H9 (cell line): ENCODE measurements at regions not wholly inside any gene's neighbourhood (a gene's known extent, or its start where the extent isn't known, plus 50 kb on each side); places are given as distances from the start of the nearest gene placed in this dataset.

Experiments
- DNase-seq: peaks from one replicate; pipeline ENCODE4 v3.0.0-alpha.2; 2017
- H2AFZ ChIP-seq: one replicate; pipeline ENCODE4 v1.6.1; 2013; ENCODE audit warnings: mild to moderate bottlenecking, low read length, control low read depth, moderate library complexity
- H2AK5ac ChIP-seq: 2 replicates; pipeline ENCODE4 v1.6.1; 2013; ENCODE audit warnings: low read length, control low read depth, mixed read lengths; ENCODE audit not compliant: insufficient read length
- H2BK120ac ChIP-seq: one replicate; pipeline ENCODE4 v1.6.1; 2013; ENCODE audit warnings: low read depth, mild to moderate bottlenecking, low read length, control low read depth, inconsistent platforms; ENCODE audit not compliant: poor library complexity, severe bottlenecking
- H2BK12ac ChIP-seq: 2 replicates; pipeline ENCODE4 v1.6.1; 2013; ENCODE audit warnings: low read length, control low read depth, mixed read lengths, low read depth; ENCODE audit not compliant: insufficient read length
- H2BK15ac ChIP-seq: 2 replicates; pipeline ENCODE4 v1.6.1; 2013; ENCODE audit warnings: low read depth, low read length, control low read depth
- H2BK20ac ChIP-seq: one replicate; pipeline ENCODE4 v1.6.1; 2013; ENCODE audit warnings: low read depth, mild to moderate bottlenecking, low read length, control low read depth, inconsistent platforms; ENCODE audit not compliant: poor library complexity, severe bottlenecking
- H2BK5ac ChIP-seq: 2 replicates; pipeline ENCODE4 v1.6.1; 2013; ENCODE audit warnings: low read length, control low read depth, mixed read lengths; ENCODE audit not compliant: insufficient read length
- H3K14ac ChIP-seq: 2 replicates; pipeline ENCODE4 v1.6.1; 2013; ENCODE audit warnings: low read length, control low read depth; ENCODE audit not compliant: insufficient read depth
- H3K18ac ChIP-seq: 2 replicates; pipeline ENCODE4 v1.6.1; 2013; ENCODE audit warnings: low read depth, mild to moderate bottlenecking, mixed read lengths, low read length, control low read depth; ENCODE audit not compliant: insufficient read length
- H3K23ac ChIP-seq: 2 replicates; pipeline ENCODE4 v1.6.1; 2013; ENCODE audit warnings: low read length, control low read depth, mixed read lengths, low read depth; ENCODE audit not compliant: insufficient read length
- H3K23me2 ChIP-seq: 2 replicates; pipeline ENCODE4 v1.6.1; 2013; ENCODE audit warnings: low read depth, mild to moderate bottlenecking, mixed read lengths, low read length, control low read depth; ENCODE audit not compliant: insufficient read length, poor library complexity, severe bottlenecking
- H3K27ac ChIP-seq: 2 replicates; pipeline ENCODE4 v1.5.1; 2013; ENCODE audit warnings: low read length, control low read depth, mixed read lengths, low read depth; ENCODE audit not compliant: insufficient read length
- H3K27me3 ChIP-seq: 2 replicates; pipeline ENCODE4 v1.6.1; 2013; ENCODE audit warnings: low read length, control low read depth, inconsistent platforms; ENCODE audit not compliant: insufficient read depth
- H3K4ac ChIP-seq: 2 replicates; pipeline ENCODE4 v1.6.1; 2013; ENCODE audit warnings: low read depth, mild to moderate bottlenecking, control low read depth, inconsistent platforms, low read length, moderate library complexity
- H3K4me1 ChIP-seq: 2 replicates; pipeline ENCODE4 v1.6.1; 2013; ENCODE audit warnings: low read length, control low read depth, inconsistent platforms; ENCODE audit not compliant: insufficient read depth
- H3K4me2 ChIP-seq: 2 replicates; pipeline ENCODE4 v1.6.1; 2013; ENCODE audit warnings: low read length, control low read depth, mixed read lengths; ENCODE audit not compliant: insufficient read length, insufficient read depth
- H3K56ac ChIP-seq: 2 replicates; pipeline ENCODE4 v1.6.1; 2013; ENCODE audit warnings: low read depth, mild to moderate bottlenecking, mixed read lengths, low read length, control low read depth; ENCODE audit not compliant: insufficient read length
- H3K79me1 ChIP-seq: 2 replicates; pipeline ENCODE4 v1.6.1; 2013; ENCODE audit warnings: low read depth, mild to moderate bottlenecking, moderate library complexity, low read length, control low read depth, inconsistent platforms; ENCODE audit not compliant: insufficient read depth, poor library complexity, severe bottlenecking
- H3K79me2 ChIP-seq: 2 replicates; pipeline ENCODE4 v1.6.1; 2013; ENCODE audit warnings: low read length, control low read depth, inconsistent platforms; ENCODE audit not compliant: insufficient read depth
- H3K9ac ChIP-seq: 2 replicates; pipeline ENCODE4 v1.6.1; 2013; ENCODE audit warnings: low read length, control low read depth, mixed read lengths; ENCODE audit not compliant: insufficient read length; ENCODE audit errors: extremely low read depth
- H3K9me3 ChIP-seq: one replicate; pipeline ENCODE4 v1.6.1; 2013; ENCODE audit warnings: low read depth, low read length, inconsistent platforms; ENCODE audit not compliant: control insufficient read depth
- H3T11ph ChIP-seq: one replicate; pipeline ENCODE4 v1.6.1; 2013; ENCODE audit warnings: mild to moderate bottlenecking, low read length, control low read depth, inconsistent platforms
- H4K20me1 ChIP-seq: one replicate; pipeline ENCODE4 v1.6.1; 2013; ENCODE audit not compliant: control insufficient read depth, insufficient read length, insufficient read depth
- H4K5ac ChIP-seq: 2 replicates; pipeline ENCODE4 v1.6.1; 2013; ENCODE audit warnings: low read depth, mild to moderate bottlenecking, mixed read lengths, low read length, control low read depth; ENCODE audit not compliant: insufficient read length
- H4K8ac ChIP-seq: replicated peaks from 2 replicates; pipeline ENCODE4 v1.6.1; 2013; ENCODE audit warnings: low read length, control low read depth, mixed read lengths, low read depth; ENCODE audit not compliant: insufficient read length
- H4K91ac ChIP-seq: 2 replicates; pipeline ENCODE4 v1.6.1; 2013; ENCODE audit warnings: low read depth, mild to moderate bottlenecking, moderate library complexity, mixed read lengths, low read length, control low read depth; ENCODE audit not compliant: insufficient read length
- H3K27ac Mint-ChIP-seq, 3 experiments: 2 replicates in 2 of 3; 3 replicates in 1 of 3; pipeline ENCODE4 v1.8.0; 2020 to 2021; ENCODE audit warnings: mixed read lengths in 3 of 3, mild to moderate bottlenecking in 1 of 3, moderate library complexity in 1 of 3
- H3K27me3 Mint-ChIP-seq: 2 replicates; pipeline ENCODE4 v1.8.0; 2021; ENCODE audit warnings: low read depth, mild to moderate bottlenecking, moderate library complexity, mixed read lengths
- H3K36me3 Mint-ChIP-seq, 3 experiments: 2 replicates in 2 of 3; 3 replicates in 1 of 3; pipeline ENCODE4 v1.8.0; 2020 to 2021; ENCODE audit warnings: low read depth in 3 of 3, mixed read lengths in 3 of 3; ENCODE audit not compliant: insufficient read depth in 1 of 3
- H3K4me1 Mint-ChIP-seq, 2 experiments: 2 replicates each; pipeline ENCODE4 v1.8.0; 2020; ENCODE audit warnings: mixed read lengths in 2 of 2
- H3K4me3 Mint-ChIP-seq, 2 experiments: 2 replicates in 1 of 2; 3 replicates in 1 of 2; pipeline ENCODE4 v1.8.0; 2020 to 2021; ENCODE audit warnings: mild to moderate bottlenecking in 2 of 2, mixed read lengths in 2 of 2, moderate library complexity in 1 of 2
- H3K9me3 Mint-ChIP-seq, 2 experiments: 2 replicates in 1 of 2; 3 replicates in 1 of 2; pipeline ENCODE4 v1.8.0; 2020; ENCODE audit warnings: mild to moderate bottlenecking in 2 of 2, mixed read lengths in 2 of 2, moderate library complexity in 1 of 2
- WGBS: extraction: QIAGEN DNeasy Blood & Tissue Kit; methylation state at CpG from one replicate; pipeline ENCODE4 v1.1.7; 2013; ENCODE audit warnings: missing lambda C conversion rate, low lambda C conversion rate, mixed read lengths; ENCODE audit not compliant: insufficient read length; ENCODE audit errors: extremely low coverage; 5-methylcytosine and 5-hydroxymethylcytosine counted together
- TF ChIP-seq, protein P1 (sequence below): fragments of 200-600 bp; sonication (generic); conservative IDR thresholded peaks from 3 replicates; pipeline ENCODE4 v1.8.0; 2021; ENCODE audit warnings: antibody characterized with exemption, mild to moderate bottlenecking

DNA sequence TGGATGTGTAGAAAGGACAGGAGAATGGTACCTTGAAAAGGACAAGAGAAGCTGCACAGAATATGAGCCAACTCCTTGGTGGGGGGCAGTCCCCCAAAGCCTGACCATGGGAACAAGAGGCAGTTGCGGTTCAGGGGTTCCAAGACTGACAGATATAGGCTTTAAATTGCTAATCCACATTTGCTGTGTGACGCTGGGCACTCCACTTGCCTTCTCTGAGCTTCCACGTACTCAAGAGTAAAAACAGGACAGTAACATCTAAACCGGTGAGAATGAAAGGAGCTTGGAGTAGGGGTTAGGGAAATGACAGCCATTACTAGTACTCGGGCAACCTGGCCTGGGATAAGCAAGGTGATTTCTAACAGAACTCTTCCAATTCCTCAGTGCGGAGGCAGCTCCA is 57.9 kb upstream of the LRFN2 start:
- H3K23ac ChIP-seq: no peak overlapping the region
- no CpG with 5 or more reads among the region's 6 CpGs for WGBS
- H3K4me1 Mint-ChIP-seq: peaks cover 24% of the 10 kb centered on the region in 2 experiments
- no peaks in the 10 kb centered on the region for H3K79me1 ChIP-seq
- H3K4me3 Mint-ChIP-seq: no peak overlapping the region
- no peak overlapping the region for H2BK20ac ChIP-seq
- no peaks in the 10 kb centered on the region for H3K9me3 ChIP-seq
- no peaks in the 10 kb centered on the region for H4K20me1 ChIP-seq
- H3K4me1 ChIP-seq: peaks cover 15% of the 10 kb centered on the region; the same call in 1 of the 2 replicates
- peaks cover 0 to 4% of the 10 kb centered on the region in 2 experiments; a peak in 1 of 5 replicates for H3K9me3 Mint-ChIP-seq
- no peak overlapping the region for H3K18ac ChIP-seq
- no peaks in the 10 kb centered on the region for H3K27me3 ChIP-seq
- no peaks in the 10 kb centered on the region for H3K79me2 ChIP-seq
- no peaks in the 10 kb centered on the region; a peak in 1 of 7 replicates for H3K36me3 Mint-ChIP-seq
- H3K56ac ChIP-seq: no peak overlapping the region
- no peak overlapping the region for H2BK120ac ChIP-seq
- no peak for DNase-seq
- H4K91ac ChIP-seq: no peak overlapping the region
- peaks cover 4% of the 10 kb centered on the region for H3K27me3 Mint-ChIP-seq
- H3K23me2 ChIP-seq: no peaks in the 10 kb centered on the region
- H2BK5ac ChIP-seq: no peak overlapping the region
- H3K4me2 ChIP-seq: no peak overlapping the region
- H3K27ac ChIP-seq: no peak overlapping the region
- H3K4ac ChIP-seq: no peak overlapping the region
- H2AFZ ChIP-seq: no peak overlapping the region
- no peak overlapping the region for H2BK12ac ChIP-seq
- H3T11ph ChIP-seq: no peak overlapping the region
- no peak overlapping the region for H4K5ac ChIP-seq
- H3K9ac ChIP-seq: no peak overlapping the region
- no peak overlapping the region for H4K8ac ChIP-seq
- no peak overlapping the region for H3K27ac Mint-ChIP-seq
- TF ChIP-seq, protein P1, sequence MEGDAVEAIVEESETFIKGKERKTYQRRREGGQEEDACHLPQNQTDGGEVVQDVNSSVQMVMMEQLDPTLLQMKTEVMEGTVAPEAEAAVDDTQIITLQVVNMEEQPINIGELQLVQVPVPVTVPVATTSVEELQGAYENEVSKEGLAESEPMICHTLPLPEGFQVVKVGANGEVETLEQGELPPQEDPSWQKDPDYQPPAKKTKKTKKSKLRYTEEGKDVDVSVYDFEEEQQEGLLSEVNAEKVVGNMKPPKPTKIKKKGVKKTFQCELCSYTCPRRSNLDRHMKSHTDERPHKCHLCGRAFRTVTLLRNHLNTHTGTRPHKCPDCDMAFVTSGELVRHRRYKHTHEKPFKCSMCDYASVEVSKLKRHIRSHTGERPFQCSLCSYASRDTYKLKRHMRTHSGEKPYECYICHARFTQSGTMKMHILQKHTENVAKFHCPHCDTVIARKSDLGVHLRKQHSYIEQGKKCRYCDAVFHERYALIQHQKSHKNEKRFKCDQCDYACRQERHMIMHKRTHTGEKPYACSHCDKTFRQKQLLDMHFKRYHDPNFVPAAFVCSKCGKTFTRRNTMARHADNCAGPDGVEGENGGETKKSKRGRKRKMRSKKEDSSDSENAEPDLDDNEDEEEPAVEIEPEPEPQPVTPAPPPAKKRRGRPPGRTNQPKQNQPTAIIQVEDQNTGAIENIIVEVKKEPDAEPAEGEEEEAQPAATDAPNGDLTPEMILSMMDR: no peak
- H2AK5ac ChIP-seq: no peak overlapping the region
- H3K14ac ChIP-seq: no peak overlapping the region
- H2BK15ac ChIP-seq: no peak overlapping the region
